NT2/D1 (cell line): ENCODE measurements at regions not wholly inside any gene's neighbourhood (a gene's known extent, or its start where the extent isn't known, plus 50 kb on each side); places are given as distances from the start of the nearest gene placed in this dataset.

Source experiments
- DNase-seq: peaks from one replicate; pipeline ENCODE4 v3.0.0-alpha.2; 2011; ENCODE audit warnings: low read depth, low spot score
- H3K27me3 ChIP-seq: 2 replicates; pipeline ENCODE4 v1.6.0; 2011; ENCODE audit warnings: mild to moderate bottlenecking; ENCODE audit not compliant: insufficient read length, insufficient read depth
- H3K36me3 ChIP-seq: 2 replicates; pipeline ENCODE4 v1.6.1; 2011; ENCODE audit warnings: mild to moderate bottlenecking, low read length, mixed read lengths; ENCODE audit not compliant: insufficient read depth, insufficient read length
- H3K4me1 ChIP-seq: 2 replicates; pipeline ENCODE4 v1.5.1; 2011; ENCODE audit not compliant: insufficient read depth, insufficient read length
- H3K4me3 ChIP-seq: 2 replicates; pipeline ENCODE4 v1.5.1; 2011; ENCODE audit warnings: low read depth; ENCODE audit not compliant: insufficient read length
- H3K9ac ChIP-seq: 2 replicates; pipeline ENCODE4 v1.6.0; 2011; ENCODE audit warnings: low read depth; ENCODE audit not compliant: insufficient read length
- H3K9me3 ChIP-seq: 2 replicates; pipeline ENCODE4 v1.5.1; 2011; ENCODE audit warnings: mild to moderate bottlenecking, low read length; ENCODE audit not compliant: insufficient read depth
- SUZ12 ChIP-seq: IDR thresholded peaks from 2 replicates; pipeline ENCODE4 v1.6.1; 2011; ENCODE audit not compliant: insufficient read length, insufficient read depth; ENCODE audit errors: extremely low read depth
- YY1 ChIP-seq: IDR thresholded peaks from 2 replicates; pipeline ENCODE4 v1.6.1; 2011; ENCODE audit not compliant: insufficient read length, insufficient read depth
- ZNF274 ChIP-seq: IDR thresholded peaks from 2 replicates; pipeline ENCODE4 v1.6.1; 2011; ENCODE audit warnings: mild to moderate bottlenecking, low read depth, low read length

GRCh38 chr1:217244971-217245370, 385.9 kb downstream of the GPATCH2 start:
- H3K9ac ChIP-seq = no peak overlapping the region
- no peaks in the 10 kb centered on the region for H3K36me3 ChIP-seq
- H3K4me1 ChIP-seq = no peaks in the 10 kb centered on the region
- no peaks in the 10 kb centered on the region for H3K9me3 ChIP-seq
- H3K27me3 ChIP-seq = no peaks in the 10 kb centered on the region
- H3K4me3 ChIP-seq = no peak overlapping the region
- DNase-seq = no peak
- TF ChIP-seq ZNF274 (no peak), SUZ12 (no peak), YY1 (no peak)

GRCh38 chr1:217240656-217241055, 390.2 kb downstream of the GPATCH2 start:
- no peaks in the 10 kb centered on the region for H3K27me3 ChIP-seq
- H3K9me3 ChIP-seq = no peaks in the 10 kb centered on the region
- DNase-seq = no peak
- no peak overlapping the region for H3K4me3 ChIP-seq
- H3K4me1 ChIP-seq = no peaks in the 10 kb centered on the region
- no peak for TF ChIP-seq ZNF274
- no peak for TF ChIP-seq SUZ12
- no peak for TF ChIP-seq YY1
- H3K9ac ChIP-seq = no peak overlapping the region
- no peaks in the 10 kb centered on the region for H3K36me3 ChIP-seq

- Histone ChIP-seq H3K27me3 (no peaks in the 10 kb centered on the region), H3K9me3 (no peaks in the 10 kb centered on the region), H3K36me3 (no peaks in the 10 kb centered on the region), H3K9ac (no peak overlapping the region), H3K4me1 (no peaks in the 10 kb centered on the region), H3K4me3 (no peak overlapping the region)
- TF ChIP-seq ZNF274 (no peak), SUZ12 (no peak), YY1 (no peak)
- no peak for DNase-seq
Observed at GRCh38 chr1:217238945-217239344, 391.9 kb downstream of the GPATCH2 start.

- Histone ChIP-seq H3K36me3 (no peaks in the 10 kb centered on the region), H3K4me3 (no peak overlapping the region), H3K9ac (no peak overlapping the region), H3K4me1 (no peaks in the 10 kb centered on the region), H3K27me3 (no peaks in the 10 kb centered on the region), H3K9me3 (no peaks in the 10 kb centered on the region)
- TF ChIP-seq YY1 (no peak), ZNF274 (no peak), SUZ12 (no peak)
- no peak for DNase-seq
Observed at GRCh38 chr1:217230412-217230811, 400.5 kb downstream of the GPATCH2 start.

GRCh38 chr1:217228689-217229088, 402.2 kb downstream of the GPATCH2 start:
- no peak for TF ChIP-seq YY1
- TF ChIP-seq SUZ12 = no peak
- TF ChIP-seq ZNF274 = no peak
- no peaks in the 10 kb centered on the region for H3K27me3 ChIP-seq
- no peak for DNase-seq
- H3K9me3 ChIP-seq = no peaks in the 10 kb centered on the region
- no peak overlapping the region for H3K4me3 ChIP-seq
- no peak overlapping the region for H3K9ac ChIP-seq
- H3K36me3 ChIP-seq = no peaks in the 10 kb centered on the region
- no peaks in the 10 kb centered on the region for H3K4me1 ChIP-seq

- H3K9me3 ChIP-seq = no peaks in the 10 kb centered on the region
- no peaks in the 10 kb centered on the region for H3K36me3 ChIP-seq
- H3K4me1 ChIP-seq = no peaks in the 10 kb centered on the region
- no peak overlapping the region for H3K4me3 ChIP-seq
- no peak for DNase-seq
- H3K9ac ChIP-seq = no peak overlapping the region
- TF ChIP-seq ZNF274 = no peak
- TF ChIP-seq YY1 = no peak
- no peaks in the 10 kb centered on the region for H3K27me3 ChIP-seq
Observed at GRCh38 chr1:217224201-217224600, 406.7 kb downstream of the GPATCH2 start.

GRCh38 chr1:217214551-217214950, 416.3 kb downstream of the GPATCH2 start:
- no peaks in the 10 kb centered on the region for H3K4me1 ChIP-seq

GRCh38 chr1:217211486-217211885, 419.4 kb downstream of the GPATCH2 start:
- H3K9ac ChIP-seq = no peak overlapping the region
- H3K4me1 ChIP-seq = no peaks in the 10 kb centered on the region
- TF ChIP-seq YY1 (no peak), ZNF274 (no peak), SUZ12 (no peak)
- H3K36me3 ChIP-seq = no peaks in the 10 kb centered on the region
- no peaks in the 10 kb centered on the region for H3K9me3 ChIP-seq
- no peak for DNase-seq
- H3K27me3 ChIP-seq = no peaks in the 10 kb centered on the region
- no peak overlapping the region for H3K4me3 ChIP-seq

More at GRCh38 chr1:217214551-217214950, 416.3 kb downstream of the GPATCH2 start:
- no peak overlapping the region for H3K9ac ChIP-seq
- no peak overlapping the region for H3K4me3 ChIP-seq
- no peaks in the 10 kb centered on the region for H3K9me3 ChIP-seq
- TF ChIP-seq SUZ12 (no peak), YY1 (no peak), ZNF274 (no peak)
- DNase-seq = no peak
- H3K27me3 ChIP-seq = no peaks in the 10 kb centered on the region
- H3K36me3 ChIP-seq = no peaks in the 10 kb centered on the region
